ENCODE measurements at regions not wholly inside any gene's neighbourhood (a gene's known extent, or its start where the extent isn't known, plus 50 kb on each side); places are given as distances from the start of the nearest gene placed in this dataset.

- TF ChIP-seq CTCF (IDR thresholded peaks at IDR 0.05): no peak
- CTCF ChIA-PET: no interaction called here
- intact Hi-C loops (cut with DNase I, micrococcal nuclease): no loop called here
Measured at GRCh38 chr16:50991006-50991405, 160.1 kb downstream of the SALL1 start.

GRCh38 chr16:50989047-50989446, 162.0 kb downstream of the SALL1 start:
- Histone ChIP-seq H3K36me3 (ENCODE audit: insufficient read depth, low read length) (no peaks in the 10 kb centered on the region), H3K9me3 (ENCODE audit: control insufficient read depth in 1 of 2, insufficient read depth in 1 of 2, low read length in 2 of 2) (peaks cover 0 to 19% of the 10 kb centered on the region in 2 experiments), H3K4me3 (ENCODE audit: low read length) (no peak overlapping the region), H3K4me1 (ENCODE audit: insufficient read depth, low read length) (no peaks in the 10 kb centered on the region), H3K27me3 (ENCODE audit: control insufficient read depth in 1 of 2, insufficient read depth in 2 of 2, low read length in 2 of 2) (peaks cover 0 to 4% of the 10 kb centered on the region in 2 experiments), H3K27ac (ENCODE audit: low read depth in 1 of 2, low read length in 2 of 2) (no peak overlapping the region)
- DNase-seq (no peak), ATAC-seq (ENCODE audit: poor library complexity) (no peak)
- ChIA-PET POLR2A (no interaction called here), CTCF (no interaction called here)
- Mint-ChIP-seq H3K4me3 (no peak overlapping the region), H3K4me1 (ENCODE audit: low read depth) (no peaks in the 10 kb centered on the region), H3K27ac (no peak overlapping the region), H3K27me3 (no peaks in the 10 kb centered on the region), H3K9me3 (peaks cover 3% of the 10 kb centered on the region), H3K36me3 (ENCODE audit: low read depth) (no peaks in the 10 kb centered on the region)
- intact Hi-C loops (cut with DNase I, micrococcal nuclease): no loop called here
- TF ChIP-seq CTCF (IDR thresholded peaks at IDR 0.05): no peak

More at GRCh38 chr16:50991006-50991405, 160.1 kb downstream of the SALL1 start:
- H3K27ac ChIP-seq (ENCODE audit: low read depth in 1 of 2, low read length in 2 of 2): no peak overlapping the region
- peaks cover 0 to 4% of the 10 kb centered on the region in 2 experiments for H3K27me3 ChIP-seq (ENCODE audit: control insufficient read depth in 1 of 2, insufficient read depth in 2 of 2, low read length in 2 of 2)
- no peaks in the 10 kb centered on the region for H3K36me3 ChIP-seq (ENCODE audit: insufficient read depth, low read length)
- H3K36me3 Mint-ChIP-seq (ENCODE audit: low read depth): no peaks in the 10 kb centered on the region
- peaks cover 0 to 19% of the 10 kb centered on the region in 2 experiments for H3K9me3 ChIP-seq (ENCODE audit: control insufficient read depth in 1 of 2, insufficient read depth in 1 of 2, low read length in 2 of 2)
- H3K27me3 Mint-ChIP-seq: no peaks in the 10 kb centered on the region
- no peaks in the 10 kb centered on the region for H3K4me1 Mint-ChIP-seq (ENCODE audit: low read depth)
- H3K27ac Mint-ChIP-seq: no peak overlapping the region
- no peaks in the 10 kb centered on the region for H3K4me1 ChIP-seq (ENCODE audit: insufficient read depth, low read length)
- no peak overlapping the region for H3K4me3 ChIP-seq (ENCODE audit: low read length)
- no peak for ATAC-seq (ENCODE audit: poor library complexity)
- no peak overlapping the region for H3K4me3 Mint-ChIP-seq
- peaks cover 3% of the 10 kb centered on the region for H3K9me3 Mint-ChIP-seq
- DNase-seq: no peak
- POLR2A ChIA-PET: no interaction called here

- ChIA-PET POLR2A (no interaction called here), CTCF (no interaction called here)
- Mint-ChIP-seq H3K27ac (no peak overlapping the region), H3K36me3 (ENCODE audit: low read depth) (no peaks in the 10 kb centered on the region), H3K4me1 (ENCODE audit: low read depth) (no peaks in the 10 kb centered on the region), H3K4me3 (no peak overlapping the region), H3K9me3 (peaks cover 3% of the 10 kb centered on the region), H3K27me3 (no peaks in the 10 kb centered on the region)
- no peak for ATAC-seq (ENCODE audit: poor library complexity)
- Histone ChIP-seq H3K27ac (ENCODE audit: low read depth in 1 of 2, low read length in 2 of 2) (no peak overlapping the region), H3K4me1 (ENCODE audit: insufficient read depth, low read length) (no peaks in the 10 kb centered on the region), H3K4me3 (ENCODE audit: low read length) (no peak overlapping the region), H3K9me3 (ENCODE audit: control insufficient read depth in 1 of 2, insufficient read depth in 1 of 2, low read length in 2 of 2) (peaks cover 0 to 19% of the 10 kb centered on the region in 2 experiments), H3K27me3 (ENCODE audit: control insufficient read depth in 1 of 2, insufficient read depth in 2 of 2, low read length in 2 of 2) (peaks cover 0 to 4% of the 10 kb centered on the region in 2 experiments), H3K36me3 (ENCODE audit: insufficient read depth, low read length) (no peaks in the 10 kb centered on the region)
- DNase-seq: no peak
- intact Hi-C loops (cut with DNase I, micrococcal nuclease): no loop called here
- TF ChIP-seq CTCF (IDR thresholded peaks at IDR 0.05): no peak
Measured at GRCh38 chr16:50988441-50988840, 162.6 kb downstream of the SALL1 start.
